GM12878 (cell line): ENCODE measurements at regions not wholly inside any gene's neighbourhood (a gene's known extent, or its start where the extent isn't known, plus 50 kb on each side); places are given as distances from the start of the nearest gene placed in this dataset.
A peak's percentile ranks its signal among the peaks of the same experiment; 100 is the strongest.

Source experiments
- ATAC-seq: fragments of 200-7000 bp; cut with Tn5 transposase; 3 replicates; pipeline ENCODE4 v1.9.1; 2020; ENCODE audit warnings: mild to moderate bottlenecking, moderate library complexity
- BruUV-seq: library from RNA; stranded (reverse); fragments of 400-500 nt; replicated peaks from 2 replicates; lab custom pipeline; 2021; lab: Mats Ljungman, UMichigan
- CTCF ChIA-PET: fragments of 300-600 bp; sonication (Branson Sonifier 250); formaldehyde crosslinking; extraction: SDS; loops from one replicate; lab custom pipeline; 2021; ENCODE audit warnings: inconsistent platforms; lab: Yijun Ruan, JAX
- POLR2A ChIA-PET: fragments of 350-600 bp; formaldehyde crosslinking; extraction: SDS; loops from one replicate; lab custom pipeline; 2021; ENCODE audit warnings: inconsistent platforms; lab: Charles Lee
- RAD21 ChIA-PET: fragments of 300-600 bp; sonication (Branson Sonifier 250); formaldehyde crosslinking; loops from one replicate; lab custom pipeline; 2023; ENCODE audit warnings: antibody characterized with exemption; ENCODE audit not compliant: unreplicated experiment; lab: Charles Lee
- SMC1A ChIA-PET: fragments of 300-600 bp; sonication (Branson Sonifier 250); formaldehyde crosslinking; loops from one replicate; lab custom pipeline; 2023; ENCODE audit not compliant: unreplicated experiment, uncharacterized antibody; lab: Charles Lee
- DNase-seq: peaks from one replicate; pipeline ENCODE4 v3.0.0-alpha.2; 2011; ENCODE audit warnings: low read depth, low spot score
- FAIRE-seq: peaks from 3 replicates; lab custom pipeline; 2011; peaks lifted over from hg19 to GRCh38; lab: Jason Lieb, UNC
- H2AFZ ChIP-seq: 2 replicates; pipeline ENCODE4 v1.6.0; 2011; ENCODE audit warnings: low read depth, low read length, control low read depth; ENCODE audit not compliant: control insufficient read depth
- H3K27ac ChIP-seq: 2 replicates; pipeline ENCODE4 v1.5.1; 2011; ENCODE audit warnings: control low read depth; ENCODE audit not compliant: control insufficient read depth, insufficient read depth
- H3K27me3 ChIP-seq, 2 experiments: replicated peaks in 1 of 2; 2 replicates each; pipeline versions ENCODE4 v1.6.0 to v1.6.1; 2011; ENCODE audit warnings: low read length in 1 of 2; ENCODE audit not compliant: control insufficient read depth in 2 of 2, insufficient read depth in 2 of 2
- H3K36me3 ChIP-seq, 2 experiments: 2 replicates each; pipeline ENCODE4 v1.5.1; 2011; ENCODE audit warnings: low read length in 1 of 2; ENCODE audit not compliant: control insufficient read depth in 2 of 2, insufficient read depth in 2 of 2
- H3K4me1 ChIP-seq: 2 replicates; pipeline ENCODE4 v1.6.1; 2011; ENCODE audit warnings: mild to moderate bottlenecking, low read length, moderate library complexity, mixed read lengths; ENCODE audit not compliant: control insufficient read depth, insufficient read depth
- H3K4me2 ChIP-seq: 2 replicates; pipeline ENCODE4 v1.6.0; 2011; ENCODE audit warnings: control low read depth; ENCODE audit not compliant: control insufficient read depth, insufficient read depth
- H3K4me3 ChIP-seq: fragments of 200-600 bp; sonication (generic); 2 replicates; pipeline ENCODE4 v1.5.1; 2016
- H3K79me2 ChIP-seq: 2 replicates; pipeline ENCODE4 v1.6.0; 2011; ENCODE audit warnings: low read length; ENCODE audit not compliant: control insufficient read depth, insufficient read depth
- H3K9ac ChIP-seq: 2 replicates; pipeline ENCODE4 v1.8.0; 2011; ENCODE audit warnings: low read length, control low read depth, mixed read lengths; ENCODE audit not compliant: control insufficient read depth, insufficient read depth
- H3K9me3 ChIP-seq: replicated peaks from 3 replicates; pipeline ENCODE4 v1.5.1; 2011; ENCODE audit warnings: mild to moderate bottlenecking, low read length; ENCODE audit not compliant: control insufficient read depth, insufficient read depth
- H4K20me1 ChIP-seq: 2 replicates; pipeline ENCODE4 v1.6.0; 2011; ENCODE audit not compliant: control insufficient read depth, insufficient read depth
- BCL3 ChIP-seq: IDR thresholded peaks from 2 replicates; pipeline ENCODE4 v1.6.1; 2011; ENCODE audit warnings: borderline replicate concordance, low read depth, mild to moderate bottlenecking, moderate library complexity, low read length; ENCODE audit not compliant: insufficient read depth, poor library complexity, severe bottlenecking
- IKZF1 ChIP-seq: fragments of 450-650 bp; conservative IDR thresholded peaks from 2 replicates; pipeline ENCODE4 v1.6.1; 2017; ENCODE audit warnings: antibody characterized with exemption, mild to moderate bottlenecking
- JUND ChIP-seq: IDR thresholded peaks from 2 replicates; pipeline ENCODE4 v1.6.1; 2012; ENCODE audit warnings: low read depth, mild to moderate bottlenecking, low read length, improper control_type of control experiment, moderate library complexity
- MEF2B ChIP-seq: fragments of 450-650 bp; IDR thresholded peaks from 2 replicates; pipeline ENCODE4 v1.6.1; 2018; ENCODE audit warnings: mild to moderate bottlenecking, moderate library complexity; ENCODE audit not compliant: partially characterized antibody, poor library complexity, severe bottlenecking
- SPI1 ChIP-seq: IDR thresholded peaks from 2 replicates; pipeline ENCODE4 v1.6.1; 2011; ENCODE audit warnings: low read depth, mild to moderate bottlenecking, low read length, moderate library complexity, borderline replicate concordance; ENCODE audit not compliant: insufficient read depth
- WGBS: methylation state at CpG from one replicate; pipeline ENCODE4 v1.1.6; 2016; ENCODE audit warnings: low lambda C conversion rate; ENCODE audit not compliant: insufficient replicate concordance, insufficient coverage; ENCODE audit errors: missing lambda C conversion rate; 5-methylcytosine and 5-hydroxymethylcytosine counted together
- in situ Hi-C: fragments of 300-500 bp; cut with MboI; formaldehyde crosslinking; loops from 9 replicates; pipeline ENCODE4 v1.14.3; 2018; ENCODE audit warnings: mixed read lengths
- intact Hi-C: fragments of 100-400 bp; cut with micrococcal nuclease; formaldehyde crosslinking; loops from one replicate; pipeline ENCODE4 v1.14.2; 2022; ENCODE audit not compliant: unreplicated experiment

- H3K4me1 ChIP-seq, result peaks cover 7% of the 10 kb centered on the region; the same call in 1 of the 2 replicates
- no peaks in the 10 kb centered on the region for H3K36me3 ChIP-seq
- ATAC-seq (no peak), DNase-seq (no peak), FAIRE-seq (no peak)
- no peak for TF ChIP-seq JUND
- H2AFZ ChIP-seq, result no peak overlapping the region
- ChIA-PET RAD21 (interaction anchor here (2.2 kb wide), 1 partner anchor 22 kb away, joined by 9 read pairs; no protein-coding TSS in a partner anchor), CTCF (interaction anchor here (1.1 kb wide), 1 partner anchor 91 kb away, joined by 3 read pairs; no protein-coding TSS in a partner anchor), SMC1A (no interaction called here), POLR2A (no interaction called here)
- in situ Hi-C loops (no loop called here), intact Hi-C loops (loop anchor here (5.0 kb wide), 1 partner anchor 52 kb away; no protein-coding TSS in a partner anchor)
- no peak overlapping the region for H3K27ac ChIP-seq
- no peaks in the 10 kb centered on the region for H3K27me3 ChIP-seq
- no peaks in the 10 kb centered on the region for H3K9me3 ChIP-seq
- H3K9ac ChIP-seq, result no peak overlapping the region
- H3K79me2 ChIP-seq, result no peaks in the 10 kb centered on the region
- H4K20me1 ChIP-seq, result no peaks in the 10 kb centered on the region
- WGBS, result 96% methylated on average over 3 of the region's 3 CpGs
- BruUV-seq, result no TSS peak
- H3K4me2 ChIP-seq, result no peak overlapping the region
- no peak overlapping the region for H3K4me3 ChIP-seq
Observed at GRCh38 chr1:87225171-87225570, 103.5 kb upstream of the LMO4 start.

- no peak for DNase-seq
- no peak overlapping the region for H3K9ac ChIP-seq
- peaks cover 7% of the 10 kb centered on the region; the same call in 1 of the 2 replicates for H3K4me1 ChIP-seq
- no peak overlapping the region for H3K4me3 ChIP-seq
- intact Hi-C loops (loop anchor here (5.0 kb wide), 1 partner anchor 51 kb away; no protein-coding TSS in a partner anchor), in situ Hi-C loops (no loop called here)
- peak; percentile 69; the same call in 1 of the 2 replicates for TF ChIP-seq IKZF1
- TF ChIP-seq BCL3, result no peak
- TF ChIP-seq SPI1, result peak; percentile 93
- TF ChIP-seq MEF2B, result no peak
- RAD21 ChIA-PET, result no interaction called here
- peak overlapping the region; percentile 7; the same call in 1 of the 2 replicates for H3K4me2 ChIP-seq
- no peaks in the 10 kb centered on the region for H3K79me2 ChIP-seq
- no peaks in the 10 kb centered on the region for H3K9me3 ChIP-seq
- BruUV-seq, result no TSS peak
- H3K36me3 ChIP-seq, result no peaks in the 10 kb centered on the region
- POLR2A ChIA-PET, result no interaction called here
- H3K27ac ChIP-seq, result no peak overlapping the region
- peak; percentile 71 for ATAC-seq
- SMC1A ChIA-PET, result interaction anchor here (1.3 kb wide), 1 partner anchor 30 kb away, joined by 3 read pairs; no protein-coding TSS in a partner anchor
- peak overlapping the region; percentile 69 for H2AFZ ChIP-seq
- WGBS, result 86% methylated on average over 8 of the region's 8 CpGs
- FAIRE-seq, result no peak
- CTCF ChIA-PET, result interaction anchor here (0.6 kb wide), 1 partner anchor 55 kb away, joined by 3 read pairs; no protein-coding TSS in a partner anchor
- H4K20me1 ChIP-seq, result no peaks in the 10 kb centered on the region
- H3K27me3 ChIP-seq, result no peaks in the 10 kb centered on the region
Observed at GRCh38 chr1:87226341-87226760, 102.3 kb upstream of the LMO4 start.
